ENCODE measurements at regions not wholly inside any gene's neighbourhood (a gene's known extent, or its start where the extent isn't known, plus 50 kb on each side); places are given as distances from the start of the nearest gene placed in this dataset.

- no peak for TF ChIP-seq CTCF (IDR thresholded peaks at IDR 0.05 in 2 of 3, conservative IDR thresholded peaks at IDR 0.05 in 1 of 3; ENCODE audit: control insufficient read depth in 2 of 3, extremely low read depth in 1 of 3, insufficient read depth in 1 of 3, low read depth in 3 of 3, low read length in 3 of 3)
- TF ChIP-seq CREM (IDR thresholded peaks at IDR 0.05; ENCODE audit: low read depth): no peak
These were observed 67.9 kb upstream of the TGM3 start for GRCh38 chr20:2227861-2228260.

Measured in GM12878 (cell line).